ENCODE measurements at regions not wholly inside any gene's neighbourhood (a gene's known extent, or its start where the extent isn't known, plus 50 kb on each side); places are given as distances from the start of the nearest gene placed in this dataset.

DNA sequence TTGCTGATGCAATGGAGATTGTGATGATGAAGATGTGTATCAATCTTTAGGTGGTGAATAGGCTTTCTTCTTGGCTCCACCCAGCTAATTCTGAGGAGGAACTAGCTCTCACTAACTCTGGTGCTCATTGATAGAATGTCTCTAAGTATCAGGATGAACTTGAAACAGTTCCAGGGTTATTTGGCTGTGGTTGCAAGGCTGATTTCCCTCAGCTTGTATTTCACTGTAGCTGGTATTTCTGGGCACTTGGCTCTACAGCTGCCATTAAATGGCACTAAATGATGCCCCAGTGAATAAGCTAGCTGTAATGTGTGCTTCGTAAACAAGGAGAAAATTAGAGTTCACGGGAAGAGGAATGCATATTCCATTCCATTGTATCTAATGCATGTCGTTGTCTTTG, 241.2 kb downstream of the RPIA start:
- Histone ChIP-seq H3K79me2 (ENCODE audit: insufficient read depth, low read length) (no peaks in the 10 kb centered on the region), H3K9me3 (ENCODE audit: control insufficient read depth in 1 of 2, insufficient read depth in 1 of 2, low read depth in 1 of 2, low read length in 2 of 2) (no peaks in the 10 kb centered on the region), H2AFZ (ENCODE audit: low read depth, low read length, poor library complexity, severe bottlenecking) (no peak overlapping the region), H3K4me1 (ENCODE audit: control insufficient read depth in 1 of 2, insufficient read depth in 2 of 2, low read length in 2 of 2) (no peaks in the 10 kb centered on the region), H3K27me3 (ENCODE audit: insufficient read depth, low read length) (peaks cover 28% of the 10 kb centered on the region), H3K9me2 (ENCODE audit: insufficient read depth) (no peaks in the 10 kb centered on the region), H3K9ac (ENCODE audit: low read length) (no peak overlapping the region), H3K27ac (ENCODE audit: low read depth, low read length) (no peak overlapping the region), H3K4me2 (ENCODE audit: low read length) (no peak overlapping the region), H3K4me3 (replicated peaks in 1 of 2; ENCODE audit: low read depth in 1 of 2, low read length in 2 of 2) (no peak overlapping the region), H4K20me1 (ENCODE audit: insufficient read depth) (no peaks in the 10 kb centered on the region), H3K36me3 (ENCODE audit: control insufficient read depth in 1 of 2, insufficient read depth in 2 of 2, low read length in 2 of 2) (no peaks in the 10 kb centered on the region)
- POLR2A ChIA-PET, result no interaction called here
- no peak for DNase-seq (ENCODE audit: low read depth, low spot score)
- TF ChIP-seq ZFX (IDR thresholded peaks at IDR 0.05), result no peak
- TF ChIP-seq, protein P1, sequence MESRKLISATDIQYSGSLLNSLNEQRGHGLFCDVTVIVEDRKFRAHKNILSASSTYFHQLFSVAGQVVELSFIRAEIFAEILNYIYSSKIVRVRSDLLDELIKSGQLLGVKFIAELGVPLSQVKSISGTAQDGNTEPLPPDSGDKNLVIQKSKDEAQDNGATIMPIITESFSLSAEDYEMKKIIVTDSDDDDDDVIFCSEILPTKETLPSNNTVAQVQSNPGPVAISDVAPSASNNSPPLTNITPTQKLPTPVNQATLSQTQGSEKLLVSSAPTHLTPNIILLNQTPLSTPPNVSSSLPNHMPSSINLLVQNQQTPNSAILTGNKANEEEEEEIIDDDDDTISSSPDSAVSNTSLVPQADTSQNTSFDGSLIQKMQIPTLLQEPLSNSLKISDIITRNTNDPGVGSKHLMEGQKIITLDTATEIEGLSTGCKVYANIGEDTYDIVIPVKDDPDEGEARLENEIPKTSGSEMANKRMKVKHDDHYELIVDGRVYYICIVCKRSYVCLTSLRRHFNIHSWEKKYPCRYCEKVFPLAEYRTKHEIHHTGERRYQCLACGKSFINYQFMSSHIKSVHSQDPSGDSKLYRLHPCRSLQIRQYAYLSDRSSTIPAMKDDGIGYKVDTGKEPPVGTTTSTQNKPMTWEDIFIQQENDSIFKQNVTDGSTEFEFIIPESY (IDR thresholded peaks at IDR 0.05; ENCODE audit: extremely low read depth, insufficient replicate concordance, low read length), result no peak
- no peak for TF ChIP-seq CTCF (IDR thresholded peaks at IDR 0.05 in 2 of 3, conservative IDR thresholded peaks at IDR 0.05 in 1 of 3; ENCODE audit: borderline replicate concordance in 1 of 3, insufficient read depth in 1 of 3, low read depth in 2 of 3, low read length in 2 of 3)
- TF ChIP-seq POLR2A (IDR thresholded peaks at IDR 0.05; ENCODE audit: borderline replicate concordance, extremely low read depth, insufficient read depth, insufficient read length), result no peak
- no peak for TF ChIP-seq TCF7L2 (IDR thresholded peaks at IDR 0.05; ENCODE audit: borderline replicate concordance, extremely low read depth, insufficient read depth, insufficient read length)
- no peak for TF ChIP-seq YY1 (IDR thresholded peaks at IDR 0.05; ENCODE audit: extremely low read depth, insufficient replicate concordance, low read depth, low read length)
- TF ChIP-seq JUND (IDR thresholded peaks at IDR 0.05), result no peak
- TF ChIP-seq ELF1 (IDR thresholded peaks at IDR 0.05; ENCODE audit: borderline replicate concordance, low read depth), result no peak
- no peak for TF ChIP-seq CEBPB (IDR thresholded peaks at IDR 0.05; ENCODE audit: low read depth)
- no TSS peak for BruUV-seq (replicated peaks)
- RAD21 ChIA-PET (ENCODE audit: low non-redundant PET in 1 of 2, low total read pairs in 2 of 2, uncharacterized antibody in 2 of 2, unreplicated experiment in 2 of 2), result no interaction called here
- intact Hi-C loops (cut with micrococcal nuclease), result no loop called here
- CTCF ChIA-PET, result interaction anchor here (0.7 to 1.2 kb wide), 2 partner anchors 29 to 53 kb away, joined by 3 read pairs; no protein-coding TSS in a partner anchor
- ATAC-seq, result no peak

All from HCT116 (cell line).